ENCODE measurements at regions not wholly inside any gene's neighbourhood (a gene's known extent, or its start where the extent isn't known, plus 50 kb on each side); places are given as distances from the start of the nearest gene placed in this dataset.
A peak's percentile ranks its signal among the peaks of the same experiment; 100 is the strongest.

DNA sequence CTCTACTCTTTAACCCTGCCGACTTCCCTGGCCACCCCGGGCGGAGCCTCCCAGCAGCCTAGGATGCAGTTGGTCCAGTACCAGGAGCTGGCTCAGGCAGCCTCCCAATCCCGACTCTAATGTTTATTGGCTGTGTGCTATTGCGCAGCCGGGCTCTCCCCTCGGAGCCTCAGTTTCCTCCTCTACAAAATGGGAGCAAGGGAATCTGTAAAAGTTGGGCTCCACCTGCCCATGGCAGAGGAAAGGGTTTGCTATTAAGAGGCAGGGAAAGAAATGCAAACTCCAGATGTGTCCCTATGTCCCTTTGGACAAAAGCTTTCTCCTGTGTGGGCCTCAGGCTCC lies 140.8 kb upstream of the PJA1 start:
- DNase-seq (ENCODE audit: low read depth in 2 of 2), result no peak

- no peak for DNase-seq (ENCODE audit: low read depth in 2 of 2)
Observed at GRCh38 chrX:69305333-69306062, 140.2 kb upstream of the PJA1 start.

- no peak for DNase-seq (ENCODE audit: low read depth in 2 of 2)
Observed at GRCh38 chrX:69303231-69303630, 138.0 kb upstream of the PJA1 start.

DNA sequence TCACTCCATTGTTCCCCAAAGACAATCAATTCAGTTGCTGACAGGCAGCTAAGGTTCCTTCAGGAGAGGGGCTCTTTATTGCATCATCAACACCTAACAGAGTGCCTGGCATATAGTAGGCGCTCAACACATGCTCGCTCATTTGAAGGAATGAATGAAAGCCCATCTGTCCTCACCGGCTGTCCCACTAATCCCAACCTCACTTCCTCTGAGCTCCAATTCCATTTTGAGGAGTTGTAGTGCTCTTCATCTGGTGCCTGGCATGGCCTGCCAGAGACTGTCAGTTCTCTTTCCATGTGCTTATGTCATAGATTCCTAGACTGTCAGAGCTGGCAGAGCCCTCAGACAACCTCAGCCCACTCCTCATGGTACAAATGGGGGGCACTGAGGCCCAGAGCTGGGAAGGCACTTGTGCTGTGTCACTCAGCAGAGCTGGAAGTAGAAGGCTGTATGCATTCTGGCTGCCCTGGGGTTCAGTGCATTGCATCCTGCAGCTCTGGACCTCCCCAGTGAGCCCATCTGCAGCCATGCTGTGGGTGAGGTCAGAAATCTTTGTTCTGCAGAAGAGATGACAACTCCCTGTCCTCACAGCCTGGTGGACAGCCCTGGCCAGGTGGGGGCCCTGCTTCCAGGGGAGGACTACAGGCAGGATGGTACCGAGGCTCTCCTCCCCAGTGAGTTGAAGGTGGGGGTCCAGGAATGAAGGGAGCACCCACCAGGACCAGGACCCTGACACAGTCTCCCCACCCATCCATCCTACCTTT lies 134.9 kb upstream of the PJA1 start:
- DNase-seq (ENCODE audit: low read depth in 2 of 2), result no peak

- no peak for DNase-seq (ENCODE audit: low read depth in 2 of 2)
Observed at GRCh38 chrX:69299285-69299684, 134.0 kb upstream of the PJA1 start.

DNA sequence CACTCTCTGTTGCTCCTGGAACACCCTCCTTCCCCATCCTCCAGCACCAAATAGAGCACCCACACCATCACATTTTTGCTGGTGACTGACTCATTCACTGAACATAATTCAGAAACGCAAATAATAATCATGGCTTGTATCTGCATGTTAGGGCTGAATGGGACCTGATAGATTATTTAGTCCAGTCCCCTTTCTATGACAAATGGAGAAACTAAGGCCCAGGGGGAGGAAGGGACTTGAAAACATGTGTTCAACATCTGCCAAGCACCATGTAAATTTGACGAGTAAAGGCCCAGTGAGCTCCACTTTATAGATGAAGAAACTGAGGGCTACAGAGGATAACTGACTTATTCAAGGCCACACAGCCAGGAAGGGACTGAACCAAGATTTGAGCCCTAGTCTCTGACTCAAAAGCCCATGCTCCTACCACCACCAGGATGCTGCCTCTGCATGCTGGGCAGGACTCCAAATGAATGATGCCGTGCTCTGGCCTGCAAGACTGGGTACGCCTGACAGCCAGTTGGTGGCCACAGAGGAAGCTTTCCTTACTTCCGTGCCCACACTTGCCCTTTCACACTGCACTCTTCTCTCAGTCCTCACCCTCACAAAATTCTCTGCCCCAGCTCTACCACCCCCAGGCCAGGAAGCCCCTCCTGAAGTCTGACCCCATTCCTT lies 133.3 kb upstream of the PJA1 start:
- no peak for DNase-seq (ENCODE audit: low read depth in 2 of 2)

GRCh38 chrX:69297506-69297905 lies 132.3 kb upstream of the PJA1 start:
- DNase-seq (ENCODE audit: low read depth in 2 of 2), result no peak

DNA sequence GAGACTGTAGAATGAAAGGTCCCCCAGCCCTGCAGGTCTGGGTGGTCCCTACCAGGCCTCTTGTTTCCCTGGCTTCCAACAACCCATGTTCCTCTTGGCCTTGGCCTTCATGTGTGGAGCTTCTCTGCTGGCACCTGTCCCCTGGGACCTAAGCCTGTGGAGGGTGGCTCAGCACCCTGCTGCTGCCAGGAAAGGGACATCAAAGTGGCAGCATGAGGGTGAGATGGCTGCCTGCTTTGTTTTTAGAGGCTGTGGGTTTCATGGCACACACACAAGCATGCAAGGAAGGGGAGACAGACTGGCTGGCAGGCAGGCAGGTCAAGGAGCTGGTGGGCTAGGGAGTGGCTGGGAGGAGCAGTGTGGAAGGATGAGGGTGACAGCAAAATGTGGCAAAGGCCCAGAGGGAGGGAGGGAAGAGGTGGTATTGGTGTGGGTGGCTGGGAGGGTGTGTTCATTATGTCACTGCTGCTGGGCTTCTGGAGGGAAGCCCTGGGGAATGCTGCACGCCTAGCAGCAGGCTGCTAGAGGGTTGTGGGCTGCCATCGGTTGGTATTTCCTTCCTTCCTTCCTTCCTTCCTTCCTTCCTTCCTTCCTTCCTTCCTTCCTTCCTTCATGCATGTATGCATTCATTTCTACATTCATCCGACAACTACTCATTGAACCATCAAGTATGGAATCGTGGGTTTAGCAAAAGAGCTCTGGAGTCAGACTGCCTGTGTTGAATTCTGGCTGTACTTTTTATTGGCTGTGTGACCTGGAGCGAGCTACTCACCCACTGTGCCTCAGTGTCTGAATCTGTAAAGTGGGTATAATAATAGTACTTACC lies 128.7 kb upstream of the PJA1 start:
- DNase-seq (ENCODE audit: low read depth in 2 of 2), result no peak

DNA sequence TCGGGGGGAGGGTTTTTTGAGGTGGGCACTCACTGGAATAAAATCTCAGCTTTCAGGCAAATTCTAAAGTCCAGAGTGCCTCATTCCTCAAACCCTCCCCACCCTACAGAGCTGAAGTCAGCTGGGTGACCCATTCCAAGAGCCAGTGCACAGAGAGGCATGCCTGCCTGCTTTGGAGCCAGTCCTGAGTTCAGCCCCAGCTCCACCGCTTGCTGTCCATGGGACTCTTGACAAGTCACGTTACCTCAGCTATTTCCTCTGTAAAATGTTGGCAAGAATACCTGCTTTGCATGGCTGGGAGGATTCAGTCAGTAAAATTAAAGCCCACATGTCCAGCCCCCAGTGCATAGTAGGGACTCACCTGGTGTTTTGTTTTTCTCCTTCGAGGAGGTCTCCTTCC lies 125.9 kb upstream of the PJA1 start:
- no peak for DNase-seq (ENCODE audit: low read depth in 2 of 2)

DNA sequence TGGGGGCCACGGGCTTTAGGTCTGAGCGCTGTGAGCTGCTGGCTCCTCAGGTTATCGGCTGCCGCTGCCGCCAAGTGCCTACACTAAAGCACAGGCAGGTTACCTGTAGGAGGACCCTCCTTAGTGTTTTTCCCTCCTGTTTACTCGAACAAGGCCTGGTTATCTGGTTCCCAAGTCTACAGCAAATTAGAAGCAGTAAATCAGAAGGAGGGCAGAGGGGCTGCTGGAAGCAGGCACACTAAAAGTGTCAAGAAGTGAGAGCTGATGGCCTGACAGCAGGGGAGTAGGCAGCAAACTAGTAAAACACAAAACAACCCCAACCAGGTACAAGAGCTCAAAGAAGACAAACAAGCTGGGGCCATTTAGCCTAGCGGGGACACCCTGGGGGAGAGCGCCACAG lies 125.0 kb upstream of the PJA1 start:
- no peak for DNase-seq (ENCODE audit: low read depth in 2 of 2)

- DNase-seq (ENCODE audit: low read depth in 2 of 2), result no peak
Observed at GRCh38 chrX:69289793-69290123, 124.5 kb upstream of the PJA1 start.

DNA sequence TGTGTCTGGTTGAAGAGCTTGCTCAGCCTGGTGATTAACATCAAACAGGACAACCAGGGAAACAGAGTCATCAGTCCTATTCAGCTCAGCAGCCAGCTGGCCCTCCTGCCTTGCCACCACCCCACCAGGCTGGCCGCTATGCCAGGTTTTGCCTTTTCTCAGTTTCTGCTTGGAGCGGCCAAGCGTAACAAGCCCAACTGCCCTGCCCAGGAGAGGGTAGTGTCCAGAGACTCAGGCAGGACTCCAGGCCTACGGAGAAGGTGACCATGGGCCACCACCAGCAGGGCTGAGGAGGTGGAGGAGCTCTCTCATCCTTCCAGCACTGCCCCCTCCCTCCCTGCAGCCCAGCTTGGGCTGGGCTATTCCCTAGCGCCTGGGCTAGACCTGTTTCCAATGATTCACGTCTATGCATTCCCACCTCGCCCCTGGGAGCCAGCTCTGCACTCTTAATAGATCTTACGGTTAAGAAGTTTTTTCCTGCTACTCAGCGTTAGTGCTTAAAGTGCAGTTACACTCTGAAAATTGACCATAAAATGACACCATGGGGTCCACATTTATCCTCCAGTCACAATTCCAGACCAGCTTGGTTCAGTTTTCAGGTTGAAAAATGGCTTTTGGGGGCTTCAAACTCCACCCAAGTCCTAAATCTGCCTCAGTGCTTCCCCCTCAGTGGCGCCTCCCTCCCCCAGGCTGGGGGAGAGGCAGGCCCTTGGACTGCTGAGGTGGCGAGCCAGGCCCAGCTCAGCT lies 124.0 kb upstream of the PJA1 start:
- DNase-seq (ENCODE audit: low read depth in 2 of 2), result no peak

- DNase-seq (ENCODE audit: low read depth in 2 of 2), result no peak
Observed at GRCh38 chrX:69287095-69287494, 121.8 kb upstream of the PJA1 start.

DNA sequence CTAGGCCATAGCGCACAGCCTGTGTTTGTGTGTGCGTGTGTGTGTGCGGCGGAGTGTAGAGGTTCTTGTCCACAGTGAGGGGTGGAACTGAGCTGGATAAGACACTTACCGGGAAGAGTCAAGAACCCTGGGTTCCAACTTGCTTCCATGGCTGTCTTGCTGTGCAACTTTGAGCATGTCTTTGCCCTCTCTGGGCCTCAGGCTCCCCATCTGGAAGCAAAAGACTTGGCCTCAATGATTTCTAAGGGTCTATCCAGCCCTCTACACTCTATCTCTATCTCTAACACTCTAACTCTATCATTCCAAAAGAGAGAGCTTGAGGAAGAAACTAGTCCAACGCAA lies 121.3 kb upstream of the PJA1 start:
- no peak for DNase-seq (ENCODE audit: low read depth in 2 of 2)

- DNase-seq (ENCODE audit: low read depth in 2 of 2), result peak; percentile 21 to 34
Observed at GRCh38 chrX:69285881-69286564, 120.8 kb upstream of the PJA1 start.

DNA sequence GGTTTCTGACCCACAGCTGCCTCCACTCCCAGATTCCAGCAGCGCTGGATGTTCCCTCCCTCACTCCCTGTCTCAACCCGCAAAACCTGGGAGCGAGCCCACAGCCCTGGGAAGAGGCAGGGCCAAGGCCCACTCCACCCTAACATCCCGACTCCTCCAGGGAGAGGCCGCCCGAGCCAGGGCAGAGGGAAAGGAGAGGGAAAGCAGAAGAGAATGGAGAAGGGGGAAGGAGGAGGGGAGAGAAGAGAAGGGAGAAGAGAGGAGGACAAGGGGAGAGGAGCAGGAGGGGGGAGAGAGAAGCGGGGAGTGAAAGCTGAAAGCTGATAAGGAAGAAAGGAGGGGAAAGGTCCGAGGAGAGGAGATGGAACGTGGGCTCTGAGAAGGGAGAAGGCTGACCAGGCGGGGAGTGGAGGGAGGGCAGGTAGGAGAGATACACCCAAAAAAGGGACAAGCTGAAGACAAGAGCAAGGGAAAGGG lies 120.2 kb upstream of the PJA1 start:
- DNase-seq (ENCODE audit: low read depth in 2 of 2), result no peak

- DNase-seq (ENCODE audit: low read depth in 2 of 2), result no peak
Observed at GRCh38 chrX:69284491-69284890, 119.2 kb upstream of the PJA1 start.

DNA sequence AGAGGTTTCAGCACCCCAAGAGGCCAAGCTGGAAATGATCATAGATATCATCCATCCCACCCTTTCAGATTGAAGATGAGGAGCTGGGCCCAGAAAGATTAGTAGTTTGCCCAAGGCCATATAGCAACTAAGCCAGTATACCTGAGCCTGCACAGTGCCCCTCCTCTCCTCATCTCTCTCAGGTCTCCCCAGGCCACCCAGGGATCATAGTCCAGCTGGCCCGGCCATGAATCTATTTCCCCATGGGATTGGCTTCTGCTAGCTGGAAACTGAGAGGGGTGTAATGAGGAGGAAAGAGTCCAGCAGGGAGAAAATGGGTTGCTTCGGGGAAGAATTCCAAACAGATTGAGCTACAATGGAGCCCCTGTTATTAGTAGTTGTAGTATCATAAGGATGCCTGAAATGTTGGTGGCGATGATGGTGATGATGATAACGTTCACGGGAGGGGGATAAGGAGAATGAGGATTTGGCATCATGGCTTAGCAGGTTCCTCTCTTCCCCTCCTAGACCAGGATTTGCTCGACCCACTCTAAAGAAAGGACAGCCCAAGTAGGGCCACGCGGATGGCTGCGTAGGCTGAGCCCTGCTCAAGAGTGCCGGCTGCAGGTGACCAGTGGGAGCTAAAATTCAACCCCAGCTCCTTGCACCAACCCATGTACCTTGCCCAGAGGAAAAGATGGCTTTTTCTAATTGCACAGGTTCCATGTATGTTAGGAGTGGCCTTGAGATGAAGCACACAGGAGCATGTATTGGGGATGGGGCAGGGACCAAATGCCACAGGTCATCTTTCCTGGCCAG lies 117.8 kb upstream of the PJA1 start:
- no peak for DNase-seq (ENCODE audit: low read depth in 2 of 2)

GRCh38 chrX:69280933-69281332 lies 115.7 kb upstream of the PJA1 start:
- DNase-seq (ENCODE audit: low read depth in 2 of 2), result no peak

GRCh38 chrX:69279234-69279633 lies 114.0 kb upstream of the PJA1 start:
- no peak for DNase-seq (ENCODE audit: low read depth in 2 of 2)
